Muscle layer of colon (tissue), 2 donors: ENCODE measurements at regions not wholly inside any gene's neighbourhood (a gene's known extent, or its start where the extent isn't known, plus 50 kb on each side); places are given as distances from the start of the nearest gene placed in this dataset.
"Not testable (repeated sequence)": the region's sequence is repeated elsewhere in the genome, so short reads cannot be mapped to it uniquely, and the experiment has no call there.

ENCODE experiments used
- H3K27ac ChIP-seq: one replicate; pipeline ENCODE4 v1.7.0; 2013; ENCODE audit warnings: low read depth, mild to moderate bottlenecking, low read length, moderate library complexity
- H3K27me3 ChIP-seq, 2 donors: one replicate each; pipeline ENCODE4 v1.7.0; 2013; ENCODE audit warnings: low read length in 2 of 2, mild to moderate bottlenecking in 2 of 2; ENCODE audit not compliant: insufficient read depth in 2 of 2, control insufficient read depth in 1 of 2
- H3K36me3 ChIP-seq: one replicate; pipeline ENCODE4 v1.7.0; 2013; ENCODE audit warnings: mild to moderate bottlenecking, low read length; ENCODE audit not compliant: insufficient read depth
- H3K4me1 ChIP-seq: one replicate; pipeline ENCODE4 v1.7.0; 2013; ENCODE audit warnings: mild to moderate bottlenecking, low read length; ENCODE audit not compliant: insufficient read depth
- H3K4me3 ChIP-seq, 2 donors: one replicate each; pipeline ENCODE4 v1.7.0; 2013; ENCODE audit warnings: low read length in 2 of 2, low read depth in 1 of 2, mild to moderate bottlenecking in 1 of 2, moderate library complexity in 1 of 2
- H3K9ac ChIP-seq: one replicate; pipeline ENCODE4 v1.7.0; 2013; ENCODE audit warnings: low read length
- H3K9me3 ChIP-seq: one replicate; pipeline ENCODE4 v1.7.0; 2013; ENCODE audit warnings: mild to moderate bottlenecking, low read length
- donor health status: abdominal sarcoma.
- donor health status: Adenocarcinoma of cecum.

DNA sequence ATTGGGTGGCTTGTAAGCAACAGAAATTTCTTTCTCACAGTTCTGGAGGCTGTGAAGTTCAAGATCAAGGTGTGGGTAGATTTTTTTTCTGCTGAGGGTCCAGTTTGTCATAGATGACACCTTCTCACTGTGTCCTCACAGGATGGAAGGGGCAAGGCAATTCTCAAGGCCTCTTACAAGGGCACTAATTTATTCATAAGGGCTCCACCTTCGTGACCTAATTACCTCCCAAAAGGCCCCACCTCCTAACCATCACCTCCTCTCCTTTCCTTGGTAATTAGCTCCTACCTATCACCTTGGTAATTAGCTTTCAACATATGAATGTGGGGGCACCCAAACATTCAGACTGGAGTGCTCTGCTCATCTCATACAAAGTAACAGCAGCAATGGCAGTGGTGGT is 92.3 kb upstream of the CD44 start:
- peaks cover 39% of the 10 kb centered on the region for H3K4me1 ChIP-seq
- H3K9me3 ChIP-seq: no peaks in the 10 kb centered on the region
- no peak overlapping the region for H3K27ac ChIP-seq
- no peak overlapping the region for H3K9ac ChIP-seq
- no peaks in the 10 kb centered on the region for H3K27me3 ChIP-seq
- no peaks in the 10 kb centered on the region for H3K36me3 ChIP-seq
- no peak overlapping the region for H3K4me3 ChIP-seq

GRCh38 chr11:35047179-35047578 is 91.8 kb upstream of the CD44 start:
- Histone ChIP-seq H3K27me3 (no peaks in the 10 kb centered on the region), H3K9ac (no peak overlapping the region), H3K4me1 (peaks cover 39% of the 10 kb centered on the region), H3K27ac (no peak overlapping the region), H3K36me3 (no peaks in the 10 kb centered on the region), H3K4me3 (no peak overlapping the region), H3K9me3 (no peaks in the 10 kb centered on the region)

DNA sequence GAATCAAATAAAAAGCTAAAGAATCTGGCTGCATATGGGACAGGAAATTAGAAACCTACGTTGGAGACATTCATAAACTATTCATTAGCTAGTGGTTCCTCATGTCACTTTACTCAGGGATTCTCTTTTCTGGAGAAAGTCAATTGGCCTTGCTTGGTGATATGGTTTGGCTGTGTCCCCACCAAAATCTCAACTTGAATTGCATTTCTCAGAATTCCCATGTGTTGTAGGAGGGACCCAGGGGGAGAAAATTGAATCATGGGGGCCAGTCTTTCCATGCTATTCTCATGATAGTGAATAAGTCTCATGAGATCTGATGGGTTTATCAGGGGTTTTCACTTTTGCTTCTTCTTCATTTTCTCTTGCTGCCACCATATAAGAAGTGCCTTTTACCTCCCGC is 91.2 kb upstream of the CD44 start:
- H3K27ac ChIP-seq: no peak overlapping the region
- H3K27me3 ChIP-seq: no peaks in the 10 kb centered on the region
- H3K9me3 ChIP-seq: no peaks in the 10 kb centered on the region
- H3K4me1 ChIP-seq: peaks cover 33% of the 10 kb centered on the region
- H3K9ac ChIP-seq: no peak overlapping the region
- no peak overlapping the region for H3K4me3 ChIP-seq
- no peaks in the 10 kb centered on the region for H3K36me3 ChIP-seq

- not testable (repeated sequence) for H3K27me3 ChIP-seq
- peaks cover 30% of the 10 kb centered on the region for H3K4me1 ChIP-seq
These were observed 90.6 kb upstream of the CD44 start for GRCh38 chr11:35048346-35048745.

DNA sequence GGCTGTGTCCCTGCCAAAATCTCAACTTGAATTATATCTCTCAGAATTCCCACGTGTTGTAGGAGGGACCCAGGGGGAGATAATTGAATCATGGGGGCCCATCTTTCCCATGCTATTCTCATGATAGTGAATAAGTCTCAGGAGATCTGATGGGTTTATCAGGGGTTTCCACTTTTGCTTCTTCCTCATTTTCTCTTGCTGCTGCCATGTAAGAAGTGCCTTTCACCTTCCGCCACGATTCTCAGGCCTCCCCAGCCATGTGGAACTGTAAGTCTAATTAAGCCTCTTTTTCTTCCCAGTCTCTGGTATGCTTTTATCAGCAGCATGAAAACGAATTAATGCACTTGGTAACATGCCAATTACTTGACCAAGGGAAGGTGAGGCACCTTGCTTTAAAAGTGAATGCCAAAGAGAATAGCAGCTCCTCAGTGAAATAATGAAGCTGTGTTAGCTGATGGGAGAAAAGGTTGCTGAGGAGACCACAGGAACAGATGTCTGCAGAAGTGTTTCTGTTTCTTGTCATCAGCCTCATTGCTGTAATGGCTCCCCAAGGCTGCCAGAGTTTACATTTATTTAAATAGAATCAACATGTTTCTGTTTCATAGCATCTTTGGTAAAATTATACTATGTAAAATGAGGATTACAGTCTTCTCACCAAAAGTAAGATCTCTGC is 89.0 kb upstream of the CD44 start:
- H3K9ac ChIP-seq: no peak overlapping the region
- no peaks in the 10 kb centered on the region for H3K9me3 ChIP-seq
- no peaks in the 10 kb centered on the region for H3K27me3 ChIP-seq
- peaks cover 21% of the 10 kb centered on the region for H3K4me1 ChIP-seq
- no peaks in the 10 kb centered on the region for H3K36me3 ChIP-seq
- no peak overlapping the region for H3K4me3 ChIP-seq
- H3K27ac ChIP-seq: peak overlapping the region; percentile 53

More at GRCh38 chr11:35048346-35048745, 90.6 kb upstream of the CD44 start:
- H3K4me3 ChIP-seq, H3K9ac ChIP-seq, H3K36me3 ChIP-seq, H3K9me3 ChIP-seq, H3K27ac ChIP-seq: not testable (repeated sequence)

GRCh38 chr11:35050541-35050995 is 88.4 kb upstream of the CD44 start:
- no peak overlapping the region for H3K9ac ChIP-seq
- peak overlapping the region; percentile 53 for H3K27ac ChIP-seq
- no peaks in the 10 kb centered on the region for H3K9me3 ChIP-seq
- peaks cover 21% of the 10 kb centered on the region for H3K4me1 ChIP-seq
- H3K4me3 ChIP-seq: no peak overlapping the region
- H3K36me3 ChIP-seq: no peaks in the 10 kb centered on the region
- H3K27me3 ChIP-seq: no peaks in the 10 kb centered on the region

- Histone ChIP-seq H3K36me3 (no peaks in the 10 kb centered on the region), H3K27me3 (no peaks in the 10 kb centered on the region), H3K4me3 (no peak overlapping the region), H3K27ac (no peak overlapping the region), H3K9me3 (no peaks in the 10 kb centered on the region), H3K9ac (no peak overlapping the region), H3K4me1 (no peaks in the 10 kb centered on the region)
These were observed 82.4 kb upstream of the CD44 start for GRCh38 chr11:35056391-35057093.

- no peaks in the 10 kb centered on the region for H3K36me3 ChIP-seq
- no peaks in the 10 kb centered on the region for H3K9me3 ChIP-seq
- no peak overlapping the region for H3K4me3 ChIP-seq
- H3K9ac ChIP-seq: no peak overlapping the region
- H3K27me3 ChIP-seq: no peaks in the 10 kb centered on the region
- no peaks in the 10 kb centered on the region for H3K4me1 ChIP-seq
- no peak overlapping the region for H3K27ac ChIP-seq
These were observed 80.9 kb upstream of the CD44 start for GRCh38 chr11:35057926-35058668.

GRCh38 chr11:35058669-35059434 is 80.1 kb upstream of the CD44 start:
- Histone ChIP-seq H3K36me3 (no peaks in the 10 kb centered on the region), H3K27me3 (no peaks in the 10 kb centered on the region), H3K4me3 (no peak overlapping the region), H3K9me3 (no peaks in the 10 kb centered on the region), H3K9ac (no peak overlapping the region), H3K4me1 (no peaks in the 10 kb centered on the region), H3K27ac (no peak overlapping the region)

DNA sequence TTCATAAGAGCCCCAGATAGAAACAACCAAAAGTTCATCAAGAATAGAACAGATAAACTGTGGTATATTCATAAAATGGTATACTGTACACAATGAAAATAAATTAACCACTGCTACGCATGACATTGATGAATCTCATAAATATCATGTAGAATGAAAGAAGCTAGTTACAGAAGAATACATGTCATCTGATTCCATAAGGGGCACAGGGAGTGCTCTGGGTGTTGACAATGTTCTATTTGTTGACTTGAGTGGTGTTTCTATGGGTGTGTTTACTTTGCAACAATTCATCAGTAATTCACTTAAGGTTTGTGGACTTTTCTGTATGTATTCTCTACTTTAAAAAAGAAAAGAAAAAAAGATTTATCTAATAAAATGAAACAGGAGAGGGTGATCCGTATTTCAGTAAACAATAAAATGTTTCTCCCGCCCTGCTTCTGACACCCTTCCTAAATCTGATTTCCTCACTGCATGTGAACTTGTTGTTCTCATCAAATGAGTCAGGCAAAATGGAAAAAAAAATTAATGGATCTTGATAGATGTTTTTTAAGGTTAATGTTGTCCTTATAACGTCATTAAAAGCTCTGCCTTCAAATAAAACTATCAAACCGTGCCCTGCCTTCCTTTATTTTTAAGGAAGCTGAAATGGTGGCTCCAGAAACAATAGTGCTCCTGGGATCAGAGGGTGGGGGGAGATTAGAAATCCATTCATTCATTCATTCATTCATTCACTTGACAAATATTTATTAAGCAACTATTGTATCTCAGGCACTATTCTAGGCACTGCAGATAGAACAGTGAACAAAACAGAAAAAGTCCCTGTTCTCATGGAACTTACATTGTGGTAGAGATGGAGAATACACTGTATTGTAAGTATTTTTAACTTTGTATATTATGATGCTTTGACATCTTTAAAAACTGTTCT is 77.2 kb upstream of the CD44 start:
- peaks cover 22% of the 10 kb centered on the region for H3K4me1 ChIP-seq
- no peak overlapping the region for H3K27ac ChIP-seq
- no peaks in the 10 kb centered on the region for H3K9me3 ChIP-seq

More for the DNA sequence above, 77.2 kb upstream of the CD44 start:
- Histone ChIP-seq H3K36me3 (no peaks in the 10 kb centered on the region), H3K4me3 (no peak overlapping the region), H3K27me3 (no peaks in the 10 kb centered on the region), H3K9ac (no peak overlapping the region)
